HepG2 (cell line): ENCODE measurements at regions not wholly inside any gene's neighbourhood (a gene's known extent, or its start where the extent isn't known, plus 50 kb on each side); places are given as distances from the start of the nearest gene placed in this dataset.

Experiments used
- ATAC-seq: fragments of 200-7000 bp; cut with Tn5 transposase; 3 replicates; pipeline ENCODE4 v1.9.1; 2020; ENCODE audit warnings: mild to moderate bottlenecking, moderate library complexity
- BruUV-seq: library from RNA; stranded (reverse); fragments of 400-500 nt; replicated peaks from 2 replicates; lab custom pipeline; 2021; lab: Mats Ljungman, UMichigan
- CTCF ChIA-PET: fragments of 300-600 bp; formaldehyde crosslinking; extraction: SDS; loops from one replicate; lab custom pipeline; 2021; ENCODE audit warnings: low total read pairs, inconsistent platforms, low intra/inter-chr PET ratio; lab: Yijun Ruan, JAX
- POLR2A ChIA-PET: fragments of 350-600 bp; sonication (Branson Sonifier 250); formaldehyde crosslinking; loops from one replicate; lab custom pipeline; 2020; ENCODE audit warnings: antibody characterized with exemption, inconsistent platforms; lab: Yijun Ruan, JAX
- DNase-seq: peaks from one replicate; pipeline ENCODE4 v3.0.0-alpha.2; 2015; ENCODE audit warnings: low spot score
- FAIRE-seq: peaks from 3 replicates; lab custom pipeline; 2011; peaks lifted over from hg19 to GRCh38; lab: Jason Lieb, UNC
- H2AFZ ChIP-seq: one replicate; pipeline ENCODE4 v1.6.1; 2011; ENCODE audit warnings: low read length, inconsistent platforms
- H3K27ac ChIP-seq: fragments of 300-600 bp; 3 replicates; pipeline ENCODE4 v1.8.0; 2011; ENCODE audit warnings: mixed run types, mild to moderate bottlenecking, mixed read lengths, low read length, inconsistent platforms; ENCODE audit not compliant: insufficient read depth; ENCODE audit errors: extremely low read length
- H3K27me3 ChIP-seq, 2 experiments: fragments of 200-600 bp in 1 of 2; 2 replicates in 1 of 2; 3 replicates in 1 of 2; pipeline versions ENCODE4 v1.6.0 to v1.8.0; 2011; ENCODE audit warnings: low read length in 2 of 2, mild to moderate bottlenecking in 2 of 2, moderate library complexity in 2 of 2, inconsistent platforms in 1 of 2; ENCODE audit not compliant: insufficient read depth in 2 of 2, control insufficient read depth in 1 of 2
- H3K36me3 ChIP-seq, 2 experiments: fragments of 200-600 bp in 1 of 2; replicated peaks in 1 of 2; 2 replicates in 1 of 2; 3 replicates in 1 of 2; pipeline versions ENCODE4 v1.5.1 to v1.8.0; 2011; ENCODE audit warnings: low read length in 2 of 2, inconsistent platforms in 1 of 2; ENCODE audit not compliant: insufficient read depth in 2 of 2, control insufficient read depth in 1 of 2
- H3K4me1 ChIP-seq: 2 replicates; pipeline ENCODE4 v1.5.1; 2012; ENCODE audit warnings: low read length, inconsistent platforms; ENCODE audit not compliant: insufficient read depth
- H3K4me2 ChIP-seq: 2 replicates; pipeline ENCODE4 v1.6.0; 2011; ENCODE audit warnings: low read depth, low read length, inconsistent platforms
- H3K4me3 ChIP-seq, 3 experiments: fragments of 200-600 bp in 1 of 3; sonication (generic), shearing (Covaris generic) in 1 of 3; replicated peaks in 1 of 3; 2 replicates each; pipeline ENCODE4 v1.5.1; 2011 to 2016; ENCODE audit warnings: low read length in 3 of 3, inconsistent platforms in 2 of 3, low read depth in 2 of 3, mild to moderate bottlenecking in 2 of 3, control low read depth in 1 of 3, mixed read lengths in 1 of 3; ENCODE audit not compliant: insufficient read depth in 1 of 3
- H3K79me2 ChIP-seq: one replicate; pipeline ENCODE4 v1.6.1; 2011; ENCODE audit warnings: low read length, inconsistent platforms; ENCODE audit not compliant: insufficient read depth
- H3K9ac ChIP-seq: 2 replicates; pipeline ENCODE4 v1.6.0; 2011; ENCODE audit warnings: mild to moderate bottlenecking, low read depth, low read length, inconsistent platforms; ENCODE audit not compliant: insufficient read depth
- H3K9me3 ChIP-seq: 2 replicates; pipeline ENCODE4 v1.5.1; 2012; ENCODE audit warnings: mild to moderate bottlenecking, low read length
- H4K20me1 ChIP-seq: 2 replicates; pipeline ENCODE4 v1.6.0; 2011; ENCODE audit warnings: inconsistent platforms, mild to moderate bottlenecking, low read length, moderate library complexity; ENCODE audit not compliant: insufficient read depth
- PREB ChIP-seq: sonication (generic); formaldehyde crosslinking; IDR thresholded peaks from 2 replicates; pipeline ENCODE4 v1.4.0; 2020; ENCODE audit warnings: missing genetic modification reagents
- RAD51 ChIP-seq: fragments of 450-650 bp; IDR thresholded peaks from 2 replicates; pipeline ENCODE4 v1.6.1; 2016; ENCODE audit warnings: borderline replicate concordance
- SIN3A ChIP-seq: IDR thresholded peaks from 2 replicates; pipeline ENCODE4 v1.6.1; 2011; ENCODE audit warnings: low read depth, mild to moderate bottlenecking, control low read depth, low read length, borderline replicate concordance
- SP5 ChIP-seq: IDR thresholded peaks from 2 replicates; pipeline ENCODE4 v1.6.1; 2016; ENCODE audit warnings: low read depth, borderline replicate concordance
- U2AF2 ChIP-seq: fragments of 200-400 bp; formaldehyde crosslinking; IDR thresholded peaks from 2 replicates; pipeline ENCODE4 v1.6.1; 2017; ENCODE audit warnings: low read depth, mild to moderate bottlenecking, low read length
- ZIK1 ChIP-seq: sonication (generic); formaldehyde crosslinking; IDR thresholded peaks from 2 replicates; pipeline ENCODE4 v1.5.0; 2020; ENCODE audit warnings: mild to moderate bottlenecking, low read depth, missing genetic modification reagents, borderline replicate concordance
- ZNF280D ChIP-seq: sonication (generic); formaldehyde crosslinking; IDR thresholded peaks from 2 replicates; pipeline ENCODE4 v1.5.1; 2020; ENCODE audit warnings: mild to moderate bottlenecking, missing genetic modification reagents
- ZNF362 ChIP-seq: sonication (generic); formaldehyde crosslinking; IDR thresholded peaks from 2 replicates; pipeline ENCODE4 v1.4.0; 2020; ENCODE audit warnings: missing genetic modification reagents, mild to moderate bottlenecking, borderline replicate concordance
- WGBS: methylation state at CpG from one replicate; pipeline ENCODE4 v1.1.6; 2017; ENCODE audit warnings: low lambda C conversion rate; 5-methylcytosine and 5-hydroxymethylcytosine counted together
- in situ Hi-C: cut with HindIII; loops from 2 replicates; pipeline ENCODE4 v1.10.0; 2017; ENCODE audit warnings: low pct_unique_long_range_greater_than_20kb; ENCODE audit not compliant: extremely low pct_ligation_motif_present
- intact Hi-C: fragments of 100-400 bp; cut with micrococcal nuclease; formaldehyde crosslinking; loops from one replicate; pipeline ENCODE4 v1.10.0; 2022; ENCODE audit not compliant: unreplicated experiment

- TF ChIP-seq PREB (CRISPR knock-in tag), result no peak
- no peak for TF ChIP-seq RAD51
- TF ChIP-seq ZNF280D (CRISPR knock-in tag), result no peak
- TF ChIP-seq SIN3A, result no peak
Measured at GRCh38 chr1:73029571-73029970, 747.2 kb upstream of the NEGR1 start (continued).

GRCh38 chr1:73026114-73026513 lies 743.8 kb upstream of the NEGR1 start:
- Histone ChIP-seq H3K79me2 (no peaks in the 10 kb centered on the region), H3K36me3 (no peaks in the 10 kb centered on the region), H3K9me3 (peaks cover 58% of the 10 kb centered on the region), H3K4me1 (no peaks in the 10 kb centered on the region)
- ATAC-seq, result no peak
- intact Hi-C loops, result no loop called here
- TF ChIP-seq U2AF2 (no peak), ZIK1 (CRISPR knock-in tag) (no peak), SP5 (CRISPR knock-in tag) (no peak), ZNF362 (no peak)
- TF ChIP-seq, all 625 proteins: peak for 0
- WGBS, result 7% methylated on average over 4 of the region's 4 CpGs
- Histone ChIP-seq H3K9ac (no peak overlapping the region), H4K20me1 (no peaks in the 10 kb centered on the region), H3K4me3 (no peak overlapping the region), H2AFZ (no peak overlapping the region), H3K4me2 (no peak overlapping the region), H3K27ac (no peak overlapping the region), H3K27me3 (no peaks in the 10 kb centered on the region)
- in situ Hi-C loops, result no loop called here
- POLR2A ChIA-PET, result no interaction called here
- BruUV-seq, result no TSS peak
- DNase-seq (no peak), FAIRE-seq (no peak)
- CTCF ChIA-PET, result no interaction called here
